CD4-positive, alpha-beta T cell (primary cell): ENCODE measurements at regions not wholly inside any gene's neighbourhood (a gene's known extent, or its start where the extent isn't known, plus 50 kb on each side); places are given as distances from the start of the nearest gene placed in this dataset.

Source experiments
- ATAC-seq: fragments of 200-7000 bp; cut with Tn5 transposase; one replicate; pipeline ENCODE4 v1.10.0; 2022; ENCODE audit warnings: mild to moderate bottlenecking; ENCODE audit not compliant: poor library complexity
- CTCF ChIA-PET: fragments of 350-600 bp; sonication (Branson Sonifier 250); formaldehyde crosslinking; loops from one replicate; lab custom pipeline; 2021; ENCODE audit warnings: antibody characterized with exemption, inconsistent platforms; lab: Charles Lee
- POLR2A ChIA-PET: fragments of 350-600 bp; sonication (Branson Sonifier 250); formaldehyde crosslinking; loops from one replicate; lab custom pipeline; 2021; ENCODE audit warnings: antibody characterized with exemption, inconsistent platforms; lab: Charles Lee
- DNase-seq, 14 experiments: peaks; one replicate each; pipeline ENCODE4 v3.0.0-alpha.2; 2013 to 2020; ENCODE audit warnings: mixed read lengths in 2 of 14
- H3K27ac ChIP-seq, 2 donors: one replicate each; pipeline versions ENCODE4 v1.5.1 to v1.7.0; 2013; ENCODE audit warnings: low read length in 2 of 2, low read depth in 1 of 2, mild to moderate bottlenecking in 1 of 2
- H3K27me3 ChIP-seq, 2 experiments: 1 replicate in 1 of 2; 2 replicates in 1 of 2; pipeline versions ENCODE4 v1.6.1 to v1.7.0; 2013; ENCODE audit warnings: low read length in 2 of 2, control low read depth in 1 of 2, mild to moderate bottlenecking in 1 of 2, moderate library complexity in 1 of 2; ENCODE audit not compliant: insufficient read depth in 2 of 2, control insufficient read depth in 1 of 2
- H3K36me3 ChIP-seq: one replicate; pipeline ENCODE4 v1.6.1; 2013; ENCODE audit warnings: low read length, control low read depth; ENCODE audit not compliant: insufficient read depth
- H3K4me1 ChIP-seq: one replicate; pipeline ENCODE4 v1.6.1; 2013; ENCODE audit warnings: low read length, control low read depth; ENCODE audit not compliant: insufficient read depth
- H3K4me3 ChIP-seq: one replicate; pipeline ENCODE4 v1.5.1; 2013; ENCODE audit warnings: mild to moderate bottlenecking, low read length, moderate library complexity
- H3K9me3 ChIP-seq, 2 experiments: 1 replicate in 1 of 2; 2 replicates in 1 of 2; pipeline versions ENCODE4 v1.6.1 to v1.7.0; 2013; ENCODE audit warnings: low read length in 2 of 2, mild to moderate bottlenecking in 2 of 2, control low read depth in 1 of 2, moderate library complexity in 1 of 2; ENCODE audit not compliant: control insufficient read depth in 1 of 2, insufficient read depth in 1 of 2
- H3K27ac Mint-ChIP-seq: one replicate; pipeline ENCODE4 v1.8.0; 2020; ENCODE audit warnings: mixed read lengths
- H3K27me3 Mint-ChIP-seq: one replicate; pipeline ENCODE4 v1.8.0; 2021; ENCODE audit warnings: mixed read lengths
- H3K36me3 Mint-ChIP-seq: one replicate; pipeline ENCODE4 v1.8.0; 2021; ENCODE audit warnings: low read depth, mixed read lengths
- H3K4me1 Mint-ChIP-seq: one replicate; pipeline ENCODE4 v1.8.0; 2021; ENCODE audit warnings: low read depth, mixed read lengths
- H3K4me3 Mint-ChIP-seq: one replicate; pipeline ENCODE4 v1.8.0; 2020; ENCODE audit warnings: mild to moderate bottlenecking, mixed read lengths
- H3K9me3 Mint-ChIP-seq: one replicate; pipeline ENCODE4 v1.8.0; 2020; ENCODE audit warnings: mixed read lengths
- intact Hi-C, 2 experiments: fragments of 100-400 bp; cut with DNase I in 1 of 2; cut with micrococcal nuclease in 1 of 2; formaldehyde crosslinking; loops; one replicate each; pipeline versions ENCODE4 v1.15.1 to v1.9.0; 2023 to 2025; cut with DNase I, micrococcal nuclease
- TF ChIP-seq, protein P1 (sequence below): fragments of 200-600 bp; IDR thresholded peaks from one replicate; pipeline ENCODE4 v1.8.0; 2022; ENCODE audit warnings: antibody characterized with exemption, mild to moderate bottlenecking

DNA sequence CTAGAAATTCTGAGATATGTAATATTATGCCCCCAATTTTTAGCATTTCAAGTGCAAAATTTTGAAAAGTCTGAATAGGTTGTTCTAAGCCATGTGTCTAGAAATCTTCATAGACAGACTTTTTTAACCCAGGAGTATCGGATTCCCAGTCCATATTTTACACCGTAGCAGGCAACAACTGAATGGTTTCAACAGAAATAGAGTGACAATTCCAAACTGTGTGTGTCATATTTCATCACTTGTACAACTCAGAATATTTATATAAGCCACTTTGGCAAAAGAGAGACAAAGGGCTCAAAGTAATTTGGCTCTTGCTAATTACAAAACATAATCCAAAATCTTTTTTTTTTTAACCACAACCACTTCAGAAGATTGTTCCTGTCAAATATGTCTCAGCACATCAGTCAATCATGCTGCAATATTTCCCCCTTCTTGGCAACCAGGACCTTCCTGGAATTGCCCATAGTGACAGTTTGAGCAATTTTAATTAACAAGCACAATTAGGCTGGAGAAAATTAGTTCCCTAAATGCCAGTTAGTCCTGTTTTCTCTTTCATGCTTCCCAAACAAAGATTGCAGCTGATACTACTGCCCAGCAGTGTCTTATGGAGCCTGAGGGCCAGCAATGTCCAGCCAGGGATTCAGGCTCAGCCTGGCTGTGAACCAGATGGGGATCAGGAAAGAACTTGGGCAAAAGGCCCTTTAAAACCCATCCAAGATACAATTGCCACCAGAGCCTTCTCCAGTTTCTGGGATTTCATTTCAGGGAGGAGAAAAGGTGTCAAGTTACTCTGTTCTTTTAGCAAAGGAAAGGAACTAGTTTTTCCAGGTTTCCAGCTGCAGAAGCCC lies 533.3 kb upstream of the GHITM start:
- Histone ChIP-seq H3K9me3 (no peaks in the 10 kb centered on the region), H3K4me1 (no peaks in the 10 kb centered on the region), H3K27ac (no peak overlapping the region), H3K27me3 (no peaks in the 10 kb centered on the region), H3K4me3 (no peak overlapping the region), H3K36me3 (no peaks in the 10 kb centered on the region)
- TF ChIP-seq, protein P1, sequence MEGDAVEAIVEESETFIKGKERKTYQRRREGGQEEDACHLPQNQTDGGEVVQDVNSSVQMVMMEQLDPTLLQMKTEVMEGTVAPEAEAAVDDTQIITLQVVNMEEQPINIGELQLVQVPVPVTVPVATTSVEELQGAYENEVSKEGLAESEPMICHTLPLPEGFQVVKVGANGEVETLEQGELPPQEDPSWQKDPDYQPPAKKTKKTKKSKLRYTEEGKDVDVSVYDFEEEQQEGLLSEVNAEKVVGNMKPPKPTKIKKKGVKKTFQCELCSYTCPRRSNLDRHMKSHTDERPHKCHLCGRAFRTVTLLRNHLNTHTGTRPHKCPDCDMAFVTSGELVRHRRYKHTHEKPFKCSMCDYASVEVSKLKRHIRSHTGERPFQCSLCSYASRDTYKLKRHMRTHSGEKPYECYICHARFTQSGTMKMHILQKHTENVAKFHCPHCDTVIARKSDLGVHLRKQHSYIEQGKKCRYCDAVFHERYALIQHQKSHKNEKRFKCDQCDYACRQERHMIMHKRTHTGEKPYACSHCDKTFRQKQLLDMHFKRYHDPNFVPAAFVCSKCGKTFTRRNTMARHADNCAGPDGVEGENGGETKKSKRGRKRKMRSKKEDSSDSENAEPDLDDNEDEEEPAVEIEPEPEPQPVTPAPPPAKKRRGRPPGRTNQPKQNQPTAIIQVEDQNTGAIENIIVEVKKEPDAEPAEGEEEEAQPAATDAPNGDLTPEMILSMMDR = no peak
- H3K27me3 Mint-ChIP-seq = no peaks in the 10 kb centered on the region
- POLR2A ChIA-PET = no interaction called here
- no peak for ATAC-seq
- no peaks in the 10 kb centered on the region for H3K36me3 Mint-ChIP-seq
- H3K27ac Mint-ChIP-seq = no peak overlapping the region
- no peak for DNase-seq
- no peaks in the 10 kb centered on the region for H3K4me1 Mint-ChIP-seq
- no peak overlapping the region for H3K4me3 Mint-ChIP-seq
- intact Hi-C loops = no loop called here
- H3K9me3 Mint-ChIP-seq = no peaks in the 10 kb centered on the region
- CTCF ChIA-PET = no interaction called here

DNA sequence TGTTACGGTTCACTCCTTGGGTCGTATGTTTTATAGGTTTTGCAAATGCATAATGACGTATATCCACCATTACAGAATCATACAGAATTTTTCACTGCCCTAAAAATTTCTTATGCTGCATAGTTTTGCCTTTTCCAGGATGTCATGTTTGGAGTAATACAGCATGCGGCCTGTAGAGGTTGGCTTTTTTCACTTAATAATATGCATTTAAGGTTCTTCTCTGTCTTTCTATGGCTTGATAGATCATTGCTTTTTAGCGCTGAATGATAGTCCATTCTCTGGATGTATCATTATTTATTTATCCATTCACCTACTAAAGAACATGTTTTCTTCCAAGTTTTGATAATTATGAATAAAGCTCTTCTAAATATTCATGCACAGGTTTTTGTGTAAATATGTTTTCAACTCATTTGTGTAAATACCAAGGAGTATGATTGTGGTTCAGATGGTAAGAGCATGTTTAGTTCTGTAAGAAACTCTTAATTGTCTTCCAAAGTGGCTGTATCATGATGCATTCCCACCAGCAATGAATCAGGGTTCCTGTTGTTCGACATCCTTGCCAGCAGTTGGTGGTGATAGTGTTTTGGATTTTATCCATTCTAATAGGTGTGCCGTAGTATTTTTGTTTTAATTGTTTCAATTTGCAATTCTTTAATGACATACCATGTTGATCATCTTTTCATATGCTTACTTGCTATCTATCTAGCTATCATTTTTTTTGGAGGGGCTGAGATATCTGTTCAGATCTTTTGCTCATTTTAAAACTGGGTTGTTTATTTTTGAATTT lies 531.2 kb upstream of the GHITM start:
- DNase-seq (no peak), ATAC-seq (no peak)
- Mint-ChIP-seq H3K27me3 (no peaks in the 10 kb centered on the region), H3K27ac (no peak overlapping the region), H3K9me3 (no peaks in the 10 kb centered on the region), H3K4me3 (no peak overlapping the region), H3K36me3 (no peaks in the 10 kb centered on the region), H3K4me1 (no peaks in the 10 kb centered on the region)
- TF ChIP-seq, protein P1 = no peak
- Histone ChIP-seq H3K4me1 (no peaks in the 10 kb centered on the region), H3K27ac (no peak overlapping the region), H3K36me3 (no peaks in the 10 kb centered on the region), H3K27me3 (no peaks in the 10 kb centered on the region), H3K9me3 (no peaks in the 10 kb centered on the region), H3K4me3 (no peak overlapping the region)
- ChIA-PET POLR2A (no interaction called here), CTCF (no interaction called here)
- intact Hi-C loops = no loop called here

- DNase-seq (no peak), ATAC-seq (no peak)
- no peak overlapping the region for H3K27ac ChIP-seq
- CTCF ChIA-PET = no interaction called here
- Mint-ChIP-seq H3K4me1 (no peaks in the 10 kb centered on the region), H3K4me3 (no peak overlapping the region), H3K27ac (no peak overlapping the region), H3K36me3 (no peaks in the 10 kb centered on the region), H3K9me3 (no peaks in the 10 kb centered on the region), H3K27me3 (no peaks in the 10 kb centered on the region)
- intact Hi-C loops = no loop called here
- no peaks in the 10 kb centered on the region for H3K9me3 ChIP-seq
- H3K36me3 ChIP-seq = no peaks in the 10 kb centered on the region
- no peaks in the 10 kb centered on the region for H3K4me1 ChIP-seq
- POLR2A ChIA-PET = no interaction called here
- TF ChIP-seq, protein P1 = no peak
- no peaks in the 10 kb centered on the region for H3K27me3 ChIP-seq
- no peak overlapping the region for H3K4me3 ChIP-seq
These were observed 527.3 kb upstream of the GHITM start for GRCh38 chr10:83612050-83612449.
